ENCODE measurements at regions not wholly inside any gene's neighbourhood (a gene's known extent, or its start where the extent isn't known, plus 50 kb on each side); places are given as distances from the start of the nearest gene placed in this dataset.

GRCh38 chr20:51329845-51330244 lies 212.7 kb downstream of the NFATC2 start:
- no peak for TF ChIP-seq CTCF (conservative IDR thresholded peaks at IDR 0.05 in 1 of 2, IDR thresholded peaks at IDR 0.05 in 1 of 2; ENCODE audit: extremely low read depth in 1 of 2, insufficient read depth in 1 of 2, low read depth in 1 of 2, low read length in 2 of 2)
- TF ChIP-seq EZH2 (IDR thresholded peaks at IDR 0.05; ENCODE audit: borderline replicate concordance, low read length): no peak

Measured in mammary epithelial cell (primary cell).